ENCODE measurements at regions not wholly inside any gene's neighbourhood (a gene's known extent, or its start where the extent isn't known, plus 50 kb on each side); places are given as distances from the start of the nearest gene placed in this dataset.

DNA sequence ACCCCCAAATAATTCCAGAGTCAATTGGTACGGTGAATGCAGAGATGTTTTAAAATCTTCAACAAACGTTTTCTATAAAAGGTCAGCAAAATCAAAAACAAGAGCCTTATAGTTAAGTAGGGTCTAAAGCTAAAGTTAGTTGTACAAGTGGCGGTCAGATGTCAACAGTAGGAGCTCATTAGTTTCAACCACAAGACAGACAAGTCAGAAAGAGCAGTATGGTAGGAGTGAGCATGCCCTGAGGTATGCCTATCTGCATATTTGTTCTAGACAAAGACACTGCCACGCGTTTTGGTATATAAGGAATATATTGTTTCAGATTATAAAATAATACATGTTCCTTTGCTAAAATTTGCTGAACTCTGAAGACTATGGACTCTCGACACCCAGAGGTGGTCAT lies 431.5 kb upstream of the KIF2B start:
- DNase-seq (ENCODE audit: low read depth), result no peak
- TF ChIP-seq, protein P1, sequence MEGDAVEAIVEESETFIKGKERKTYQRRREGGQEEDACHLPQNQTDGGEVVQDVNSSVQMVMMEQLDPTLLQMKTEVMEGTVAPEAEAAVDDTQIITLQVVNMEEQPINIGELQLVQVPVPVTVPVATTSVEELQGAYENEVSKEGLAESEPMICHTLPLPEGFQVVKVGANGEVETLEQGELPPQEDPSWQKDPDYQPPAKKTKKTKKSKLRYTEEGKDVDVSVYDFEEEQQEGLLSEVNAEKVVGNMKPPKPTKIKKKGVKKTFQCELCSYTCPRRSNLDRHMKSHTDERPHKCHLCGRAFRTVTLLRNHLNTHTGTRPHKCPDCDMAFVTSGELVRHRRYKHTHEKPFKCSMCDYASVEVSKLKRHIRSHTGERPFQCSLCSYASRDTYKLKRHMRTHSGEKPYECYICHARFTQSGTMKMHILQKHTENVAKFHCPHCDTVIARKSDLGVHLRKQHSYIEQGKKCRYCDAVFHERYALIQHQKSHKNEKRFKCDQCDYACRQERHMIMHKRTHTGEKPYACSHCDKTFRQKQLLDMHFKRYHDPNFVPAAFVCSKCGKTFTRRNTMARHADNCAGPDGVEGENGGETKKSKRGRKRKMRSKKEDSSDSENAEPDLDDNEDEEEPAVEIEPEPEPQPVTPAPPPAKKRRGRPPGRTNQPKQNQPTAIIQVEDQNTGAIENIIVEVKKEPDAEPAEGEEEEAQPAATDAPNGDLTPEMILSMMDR (IDR thresholded peaks at IDR 0.05; ENCODE audit: low read depth, low read length, missing control alignments), result no peak
- no peak overlapping the region for H3K4me3 ChIP-seq (ENCODE audit: low read depth, low read length)

DNA sequence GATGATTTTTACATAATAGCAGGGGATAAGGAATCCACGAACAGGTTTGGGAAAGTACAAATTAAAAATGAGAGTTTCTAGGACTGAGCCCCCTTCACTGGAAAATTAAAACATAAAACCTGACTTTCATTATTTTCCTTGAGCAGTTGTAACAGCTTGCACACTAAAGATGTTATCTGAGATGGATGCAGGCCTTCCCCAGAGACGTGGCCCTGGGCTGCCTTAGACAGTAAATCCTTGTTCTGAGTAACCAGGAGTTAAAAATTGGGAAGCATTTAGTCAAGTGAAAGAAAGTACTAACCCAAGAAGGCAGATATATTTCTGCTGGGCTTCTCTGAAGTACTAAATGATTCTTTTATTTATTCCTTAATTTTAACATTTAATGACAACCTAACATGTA lies 432.2 kb upstream of the KIF2B start:
- TF ChIP-seq, protein P1 (IDR thresholded peaks at IDR 0.05; ENCODE audit: low read depth, low read length, missing control alignments), result no peak
- H3K4me3 ChIP-seq (ENCODE audit: low read depth, low read length), result no peak overlapping the region
- no peak for DNase-seq (ENCODE audit: low read depth)

GRCh38 chr17:53387745-53388144 lies 435.0 kb upstream of the KIF2B start:
- TF ChIP-seq, protein P1 (IDR thresholded peaks at IDR 0.05; ENCODE audit: low read depth, low read length, missing control alignments), result no peak
- no peak for DNase-seq (ENCODE audit: low read depth)
- no peak overlapping the region for H3K4me3 ChIP-seq (ENCODE audit: low read depth, low read length)

DNA sequence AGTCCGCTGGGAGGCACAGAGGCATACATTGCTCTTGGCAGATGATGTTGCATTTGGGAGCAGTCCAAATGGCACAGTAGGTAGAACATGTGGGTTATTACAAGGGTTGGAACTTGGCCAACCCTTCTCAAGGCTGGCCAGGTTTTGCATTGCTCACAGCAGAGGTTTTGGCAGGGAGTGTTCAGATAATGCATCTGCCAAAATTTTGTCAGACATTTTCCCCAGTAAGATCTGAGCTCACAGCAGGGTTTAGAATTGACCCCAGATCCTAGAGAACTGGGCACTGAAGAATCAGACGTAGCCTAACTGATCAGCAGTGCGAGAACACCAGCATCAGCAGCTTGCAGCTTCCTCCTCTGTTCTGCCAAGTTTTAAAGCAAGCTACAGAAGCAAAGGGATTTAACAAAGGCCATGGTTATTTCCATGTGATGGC lies 468.8 kb upstream of the KIF2B start:
- no peak overlapping the region for H3K4me3 ChIP-seq (ENCODE audit: low read depth, low read length)
- no peak for DNase-seq (ENCODE audit: low read depth)
- TF ChIP-seq, protein P1 (IDR thresholded peaks at IDR 0.05; ENCODE audit: low read depth, low read length, missing control alignments), result no peak

GRCh38 chr17:53344778-53345177 lies 477.9 kb upstream of the KIF2B start:
- no peak for DNase-seq (ENCODE audit: low read depth)
- H3K4me3 ChIP-seq (ENCODE audit: low read depth, low read length), result no peak overlapping the region
- TF ChIP-seq, protein P1 (IDR thresholded peaks at IDR 0.05; ENCODE audit: low read depth, low read length, missing control alignments), result no peak

DNA sequence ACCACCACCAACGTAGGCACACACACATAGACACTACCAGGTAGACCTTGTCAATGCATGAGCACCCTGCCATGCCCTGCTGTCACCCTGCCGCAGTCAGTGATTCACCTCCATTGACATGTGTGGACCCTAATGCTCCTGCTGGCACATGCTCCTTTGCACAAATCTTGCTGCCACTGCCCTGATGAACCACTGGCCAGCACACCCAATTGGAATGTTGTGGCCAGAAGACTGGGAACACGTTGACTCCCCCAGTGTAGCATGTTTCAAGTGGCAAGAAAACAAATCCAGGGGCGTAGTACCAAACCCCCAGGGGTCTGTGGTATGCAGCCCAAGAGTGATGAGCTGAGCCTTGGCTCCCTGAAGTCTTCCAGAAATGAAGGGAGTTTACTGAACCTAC lies 486.4 kb upstream of the KIF2B start:
- DNase-seq (ENCODE audit: low read depth), result no peak
- TF ChIP-seq, protein P1 (IDR thresholded peaks at IDR 0.05; ENCODE audit: low read depth, low read length, missing control alignments), result no peak
- no peak overlapping the region for H3K4me3 ChIP-seq (ENCODE audit: low read depth, low read length)

DNA sequence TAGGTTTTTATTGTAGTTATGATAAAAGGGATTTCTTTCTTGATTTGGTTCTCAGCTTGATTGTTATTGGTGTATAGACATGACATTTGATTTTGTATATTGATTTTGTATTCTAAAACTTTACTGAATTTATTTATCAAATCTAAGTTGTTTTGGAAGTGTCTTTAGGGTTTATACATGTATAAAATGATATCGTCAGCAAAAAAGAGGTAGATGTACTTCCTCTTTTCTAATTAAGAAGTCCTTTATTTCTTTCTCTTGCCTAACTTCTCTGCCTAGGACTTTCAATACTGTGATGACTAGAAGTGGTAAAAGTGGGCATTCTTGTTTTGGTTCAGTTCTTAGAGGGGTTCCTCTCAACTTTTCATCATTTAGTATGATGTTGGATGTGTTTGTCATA lies 487.3 kb upstream of the KIF2B start:
- TF ChIP-seq, protein P1 (IDR thresholded peaks at IDR 0.05; ENCODE audit: low read depth, low read length, missing control alignments), result no peak
- no peak for DNase-seq (ENCODE audit: low read depth)
- no peak overlapping the region for H3K4me3 ChIP-seq (ENCODE audit: low read depth, low read length)
